Keratinocyte (primary cell): ENCODE measurements at regions not wholly inside any gene's neighbourhood (a gene's known extent, or its start where the extent isn't known, plus 50 kb on each side); places are given as distances from the start of the nearest gene placed in this dataset.

ENCODE experiments used
- DNase-seq: peaks from one replicate; pipeline ENCODE4 v3.0.0-alpha.2; 2011; ENCODE audit warnings: low read depth, missing footprints, low spot score
- FAIRE-seq: peaks from 2 replicates; lab custom pipeline; 2011; peaks lifted over from hg19 to GRCh38; lab: Jason Lieb, UNC
- H2AFZ ChIP-seq: 2 replicates; pipeline ENCODE4 v1.6.0; 2012; ENCODE audit warnings: low read length, control low read depth, inconsistent platforms; ENCODE audit not compliant: control insufficient read depth
- H3K27ac ChIP-seq: 2 replicates; pipeline ENCODE4 v1.5.1; 2011; ENCODE audit warnings: low read length; ENCODE audit not compliant: control insufficient read depth, insufficient read depth
- H3K27me3 ChIP-seq: 3 replicates; pipeline ENCODE4 v1.6.0; 2011; ENCODE audit warnings: low read length; ENCODE audit not compliant: control insufficient read depth, insufficient read depth; ENCODE audit errors: extremely low read depth
- H3K36me3 ChIP-seq, 2 experiments: 2 replicates in 1 of 2; 3 replicates in 1 of 2; pipeline ENCODE4 v1.5.1; 2011; ENCODE audit warnings: low read length in 2 of 2, mild to moderate bottlenecking in 1 of 2; ENCODE audit not compliant: control insufficient read depth in 2 of 2, insufficient read depth in 2 of 2; ENCODE audit errors: extremely low read depth in 1 of 2
- H3K4me1 ChIP-seq: 3 replicates; pipeline ENCODE4 v1.5.1; 2011; ENCODE audit warnings: low read length; ENCODE audit not compliant: control insufficient read depth, insufficient read depth; ENCODE audit errors: extremely low read depth
- H3K4me2 ChIP-seq: 3 replicates; pipeline ENCODE4 v1.6.0; 2011; ENCODE audit warnings: low read depth, low read length; ENCODE audit not compliant: control insufficient read depth, insufficient read depth; ENCODE audit errors: extremely low read depth
- H3K4me3 ChIP-seq, 3 experiments: fragments of 200-600 bp in 1 of 3; sonication (generic) in 1 of 3; 2 replicates in 2 of 3; 3 replicates in 1 of 3; pipeline ENCODE4 v1.5.1; 2011 to 2016; ENCODE audit warnings: low read length in 3 of 3, mild to moderate bottlenecking in 3 of 3, control low read depth in 2 of 3, inconsistent platforms in 1 of 3, low read depth in 1 of 3, mixed read lengths in 1 of 3, mixed run types in 1 of 3, moderate library complexity in 1 of 3; ENCODE audit not compliant: control insufficient read depth in 2 of 3, insufficient read depth in 2 of 3; ENCODE audit errors: extremely low read depth in 1 of 3
- H3K79me2 ChIP-seq: 2 replicates; pipeline ENCODE4 v1.6.0; 2012; ENCODE audit warnings: low read length; ENCODE audit not compliant: control insufficient read depth, insufficient read depth
- H3K9ac ChIP-seq: 3 replicates; pipeline ENCODE4 v1.6.0; 2011; ENCODE audit warnings: low read length; ENCODE audit not compliant: control insufficient read depth, insufficient read depth; ENCODE audit errors: extremely low read depth
- H3K9me1 ChIP-seq: 3 replicates; pipeline ENCODE4 v1.6.0; 2011; ENCODE audit warnings: low read length; ENCODE audit not compliant: control insufficient read depth, insufficient read depth; ENCODE audit errors: extremely low read depth
- H3K9me3 ChIP-seq: 2 replicates; pipeline ENCODE4 v1.5.1; 2012; ENCODE audit warnings: low read depth, low read length; ENCODE audit not compliant: control insufficient read depth
- H4K20me1 ChIP-seq: 3 replicates; pipeline ENCODE4 v1.6.0; 2011; ENCODE audit warnings: low read length; ENCODE audit not compliant: control insufficient read depth, insufficient read depth; ENCODE audit errors: extremely low read depth
- CTCF ChIP-seq, 3 experiments: IDR thresholded peaks in 1 of 3; conservative IDR thresholded peaks in 1 of 3; optimal IDR thresholded peaks in 1 of 3; 2 replicates in 2 of 3; 3 replicates in 1 of 3; pipeline versions ENCODE3 to v1.5.1; 2011; ENCODE audit warnings: low read length in 3 of 3, mild to moderate bottlenecking in 3 of 3, moderate library complexity in 2 of 3, control low read depth in 1 of 3, inconsistent platforms in 1 of 3; ENCODE audit not compliant: insufficient read depth in 2 of 3; ENCODE audit errors: extremely low read depth in 1 of 3
- EZH2 ChIP-seq: IDR thresholded peaks from one replicate; pipeline ENCODE4 v1.6.1; 2012; ENCODE audit warnings: inconsistent platforms, mild to moderate bottlenecking, low read length, moderate library complexity
- dilution Hi-C: fragments of 300-500 bp; cut with MboI; formaldehyde crosslinking; loops from one replicate; pipeline ENCODE4 v1.7.0; 2020; ENCODE audit warnings: low sequenced_read_pairs; ENCODE audit not compliant: extremely low pct_ligation_motif_present

- no peak for FAIRE-seq
- Histone ChIP-seq H3K36me3 (no peaks in the 10 kb centered on the region), H3K9me3 (no peaks in the 10 kb centered on the region), H3K27ac (no peak overlapping the region), H3K4me3 (no peak overlapping the region), H2AFZ (no peak overlapping the region), H3K27me3 (no peaks in the 10 kb centered on the region), H3K9me1 (no peaks in the 10 kb centered on the region), H3K9ac (no peak overlapping the region), H3K4me1 (no peaks in the 10 kb centered on the region), H4K20me1 (no peaks in the 10 kb centered on the region), H3K79me2 (no peaks in the 10 kb centered on the region), H3K4me2 (no peak overlapping the region)
- dilution Hi-C loops: no loop called here
- no peak for DNase-seq
- TF ChIP-seq CTCF (optimal IDR thresholded peaks at IDR 0.05 in 1 of 3, IDR thresholded peaks at IDR 0.05 in 1 of 3, conservative IDR thresholded peaks at IDR 0.05 in 1 of 3; ENCODE audit: extremely low read depth in 1 of 3, insufficient read depth in 2 of 3, low read length in 3 of 3) (no peak), EZH2 (no peak)
These were observed 1315.1 kb upstream of the PCDH7 start for GRCh38 chr4:29405116-29405515.

- DNase-seq (no peak), FAIRE-seq (no peak)
- Histone ChIP-seq H3K4me3 (no peak overlapping the region), H3K27me3 (no peaks in the 10 kb centered on the region), H3K27ac (no peak overlapping the region), H3K9me3 (no peaks in the 10 kb centered on the region), H3K36me3 (no peaks in the 10 kb centered on the region), H4K20me1 (no peaks in the 10 kb centered on the region), H2AFZ (no peak overlapping the region), H3K4me2 (no peak overlapping the region), H3K79me2 (no peaks in the 10 kb centered on the region), H3K4me1 (no peaks in the 10 kb centered on the region), H3K9me1 (no peaks in the 10 kb centered on the region), H3K9ac (no peak overlapping the region)
- dilution Hi-C loops: no loop called here
- TF ChIP-seq CTCF (optimal IDR thresholded peaks at IDR 0.05 in 1 of 3, IDR thresholded peaks at IDR 0.05 in 1 of 3, conservative IDR thresholded peaks at IDR 0.05 in 1 of 3; ENCODE audit: extremely low read depth in 1 of 3, insufficient read depth in 2 of 3, low read length in 3 of 3) (no peak), EZH2 (no peak)
These were observed 1304.4 kb upstream of the PCDH7 start for GRCh38 chr4:29415771-29416170.
